ENCODE measurements at regions not wholly inside any gene's neighbourhood (a gene's known extent, or its start where the extent isn't known, plus 50 kb on each side); places are given as distances from the start of the nearest gene placed in this dataset.

- no peak for TF ChIP-seq PRDM10 (CRISPR knock-in tag; IDR thresholded peaks at IDR 0.05; ENCODE audit: low read depth)
- no peak for TF ChIP-seq DMAP1 (CRISPR knock-in tag; IDR thresholded peaks at IDR 0.05)
- TF ChIP-seq KLF16 (CRISPR knock-in tag; IDR thresholded peaks at IDR 0.05), result peak in 1 of 2 experiments; percentile 73; a peak in 2 of 4 replicates
- no peak for TF ChIP-seq CREBL2 (CRISPR knock-in tag; IDR thresholded peaks at IDR 0.05; ENCODE audit: borderline replicate concordance)
- TF ChIP-seq NFRKB (IDR thresholded peaks at IDR 0.05), result no peak
- no peak for TF ChIP-seq ZNF557 (CRISPR knock-in tag; IDR thresholded peaks at IDR 0.05)
- no peak for TF ChIP-seq GMEB2 (CRISPR knock-in tag; IDR thresholded peaks at IDR 0.05; ENCODE audit: low read depth)
- TF ChIP-seq MYC (CRISPR knock-in tag; IDR thresholded peaks at IDR 0.05; ENCODE audit: borderline replicate concordance), result no peak
- peak; percentile 73 for TF ChIP-seq HOXA3 (CRISPR knock-in tag; IDR thresholded peaks at IDR 0.05)
- TF ChIP-seq SNAPC4 (CRISPR knock-in tag; IDR thresholded peaks at IDR 0.05), result no peak
- TF ChIP-seq RERE (CRISPR knock-in tag; IDR thresholded peaks at IDR 0.05; ENCODE audit: low read depth), result peak; percentile 65; the same call in 1 of the 2 replicates
Measured at GRCh38 chr1:229003233-229004031, 267.5 kb upstream of the RAB4A start (continued).

Data from HepG2 (cell line).